ENCODE measurements at regions not wholly inside any gene's neighbourhood (a gene's known extent, or its start where the extent isn't known, plus 50 kb on each side); places are given as distances from the start of the nearest gene placed in this dataset.
"Not testable (repeated sequence)": the region's sequence is repeated elsewhere in the genome, so short reads cannot be mapped to it uniquely, and the experiment has no call there.

DNA sequence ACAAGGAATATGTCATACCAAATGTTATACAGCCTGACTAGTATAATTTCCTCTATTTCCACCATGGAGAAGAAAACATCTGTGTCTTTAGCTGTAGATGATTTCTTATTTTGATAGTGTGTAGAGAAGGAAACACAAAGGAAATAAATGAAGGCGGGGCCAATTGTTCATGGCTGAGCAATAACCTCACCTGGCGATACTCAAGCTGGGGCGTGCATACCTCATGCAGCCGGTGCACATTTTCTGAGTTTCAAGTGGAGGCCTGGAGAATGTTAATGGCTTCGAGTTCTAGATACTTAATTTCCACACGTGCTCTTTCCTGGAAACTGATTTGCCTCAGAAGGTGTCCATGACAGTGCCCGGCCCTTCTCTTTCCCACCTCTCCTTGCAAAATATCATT is 127.4 kb upstream of the TAF11L2 start:
- H3K4me3 ChIP-seq (ENCODE audit: low read depth, low read length) = no peak overlapping the region
- no peaks in the 10 kb centered on the region for H3K79me2 ChIP-seq
- H2AFZ ChIP-seq = no peak overlapping the region
- no peaks in the 10 kb centered on the region for H3K9me3 ChIP-seq (ENCODE audit: control insufficient read depth, low read length)
- no peak overlapping the region for H3K9ac ChIP-seq
- TF ChIP-seq, protein P1, sequence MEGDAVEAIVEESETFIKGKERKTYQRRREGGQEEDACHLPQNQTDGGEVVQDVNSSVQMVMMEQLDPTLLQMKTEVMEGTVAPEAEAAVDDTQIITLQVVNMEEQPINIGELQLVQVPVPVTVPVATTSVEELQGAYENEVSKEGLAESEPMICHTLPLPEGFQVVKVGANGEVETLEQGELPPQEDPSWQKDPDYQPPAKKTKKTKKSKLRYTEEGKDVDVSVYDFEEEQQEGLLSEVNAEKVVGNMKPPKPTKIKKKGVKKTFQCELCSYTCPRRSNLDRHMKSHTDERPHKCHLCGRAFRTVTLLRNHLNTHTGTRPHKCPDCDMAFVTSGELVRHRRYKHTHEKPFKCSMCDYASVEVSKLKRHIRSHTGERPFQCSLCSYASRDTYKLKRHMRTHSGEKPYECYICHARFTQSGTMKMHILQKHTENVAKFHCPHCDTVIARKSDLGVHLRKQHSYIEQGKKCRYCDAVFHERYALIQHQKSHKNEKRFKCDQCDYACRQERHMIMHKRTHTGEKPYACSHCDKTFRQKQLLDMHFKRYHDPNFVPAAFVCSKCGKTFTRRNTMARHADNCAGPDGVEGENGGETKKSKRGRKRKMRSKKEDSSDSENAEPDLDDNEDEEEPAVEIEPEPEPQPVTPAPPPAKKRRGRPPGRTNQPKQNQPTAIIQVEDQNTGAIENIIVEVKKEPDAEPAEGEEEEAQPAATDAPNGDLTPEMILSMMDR (IDR thresholded peaks at IDR 0.05) = no peak
- H3K4me1 ChIP-seq = peaks cover 3% of the 10 kb centered on the region
- H3K27ac ChIP-seq = no peak overlapping the region
- no peaks in the 10 kb centered on the region for H3K36me3 ChIP-seq (ENCODE audit: control insufficient read depth, insufficient read depth, low read length)
- no peak overlapping the region for H3K4me2 ChIP-seq (ENCODE audit: low read length)
- no peaks in the 10 kb centered on the region for H3K27me3 ChIP-seq (ENCODE audit: control insufficient read depth, insufficient read depth, low read length)

DNA sequence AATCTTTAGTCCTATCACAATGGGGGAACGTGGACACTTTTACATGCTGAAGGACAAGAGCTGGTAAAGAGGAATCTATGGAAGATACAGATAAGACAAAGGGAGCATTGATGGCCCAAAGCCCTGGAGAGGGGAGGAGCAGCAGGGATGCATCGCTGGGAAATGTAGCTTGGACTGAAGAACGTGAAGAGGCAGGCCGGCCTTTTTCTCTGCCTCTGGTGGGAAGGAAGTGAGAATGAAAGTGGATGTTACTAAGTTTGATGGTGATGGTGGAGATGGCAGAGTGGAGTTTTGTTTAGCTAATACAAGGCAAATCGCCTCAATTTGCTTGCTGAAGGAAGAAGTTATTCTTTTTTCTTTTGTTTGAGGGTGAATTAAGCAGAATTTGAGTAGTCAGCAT is 124.6 kb upstream of the TAF11L2 start:
- Histone ChIP-seq H3K4me1 (peaks cover 3% of the 10 kb centered on the region), H3K4me3 (ENCODE audit: low read depth, low read length) (no peak overlapping the region), H3K36me3 (ENCODE audit: control insufficient read depth, insufficient read depth, low read length) (no peaks in the 10 kb centered on the region), H3K4me2 (ENCODE audit: low read length) (no peak overlapping the region), H3K79me2 (no peaks in the 10 kb centered on the region), H2AFZ (no peak overlapping the region), H3K9ac (no peak overlapping the region), H3K9me3 (ENCODE audit: control insufficient read depth, low read length) (no peaks in the 10 kb centered on the region), H3K27ac (no peak overlapping the region), H3K27me3 (ENCODE audit: control insufficient read depth, insufficient read depth, low read length) (no peaks in the 10 kb centered on the region)
- TF ChIP-seq, protein P1 (IDR thresholded peaks at IDR 0.05) = no peak

DNA sequence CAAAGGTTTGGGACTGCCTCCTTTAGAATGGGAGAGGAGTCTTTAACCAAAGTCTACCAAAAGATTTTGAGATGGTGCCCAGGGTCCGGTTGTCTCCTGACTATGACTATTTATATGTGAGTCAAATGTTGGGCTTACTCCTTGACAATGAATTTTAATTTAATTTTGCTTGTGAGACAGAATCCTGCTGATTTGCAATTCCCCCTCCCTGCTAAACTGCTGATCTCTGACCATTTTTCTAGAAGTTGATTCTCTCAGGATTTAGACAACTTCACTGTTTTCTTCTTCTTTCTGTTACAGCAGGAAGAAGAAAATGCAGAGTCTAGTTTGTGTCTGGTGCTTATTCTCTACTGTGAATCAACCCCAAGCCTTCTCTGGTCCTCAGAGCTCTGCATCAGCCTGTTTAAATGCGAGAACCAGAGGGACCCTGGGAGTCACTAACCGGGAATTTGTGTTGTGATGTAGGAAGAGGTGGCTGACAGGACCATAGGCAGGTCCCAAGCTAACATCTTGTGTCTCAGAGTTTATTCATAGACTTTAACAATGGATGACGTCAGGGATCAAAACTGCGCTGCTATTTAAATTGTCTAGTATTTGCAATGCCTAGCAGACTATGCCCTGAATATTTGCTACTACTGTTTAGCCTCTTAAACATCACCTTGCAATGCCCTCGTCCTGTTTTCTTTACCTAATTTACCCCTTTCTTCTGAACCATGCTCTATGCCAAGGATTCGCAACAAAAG is 124.0 kb upstream of the TAF11L2 start:
- Histone ChIP-seq H3K4me2 (ENCODE audit: low read length) (no peak overlapping the region), H3K27me3 (ENCODE audit: control insufficient read depth, insufficient read depth, low read length) (no peaks in the 10 kb centered on the region), H3K36me3 (ENCODE audit: control insufficient read depth, insufficient read depth, low read length) (no peaks in the 10 kb centered on the region), H3K27ac (no peak overlapping the region), H3K9me3 (ENCODE audit: control insufficient read depth, low read length) (no peaks in the 10 kb centered on the region), H2AFZ (no peak overlapping the region), H3K4me3 (ENCODE audit: low read depth, low read length) (no peak overlapping the region), H3K79me2 (no peaks in the 10 kb centered on the region), H3K9ac (no peak overlapping the region), H3K4me1 (peaks cover 3% of the 10 kb centered on the region)
- TF ChIP-seq, protein P1 (IDR thresholded peaks at IDR 0.05) = no peak

DNA sequence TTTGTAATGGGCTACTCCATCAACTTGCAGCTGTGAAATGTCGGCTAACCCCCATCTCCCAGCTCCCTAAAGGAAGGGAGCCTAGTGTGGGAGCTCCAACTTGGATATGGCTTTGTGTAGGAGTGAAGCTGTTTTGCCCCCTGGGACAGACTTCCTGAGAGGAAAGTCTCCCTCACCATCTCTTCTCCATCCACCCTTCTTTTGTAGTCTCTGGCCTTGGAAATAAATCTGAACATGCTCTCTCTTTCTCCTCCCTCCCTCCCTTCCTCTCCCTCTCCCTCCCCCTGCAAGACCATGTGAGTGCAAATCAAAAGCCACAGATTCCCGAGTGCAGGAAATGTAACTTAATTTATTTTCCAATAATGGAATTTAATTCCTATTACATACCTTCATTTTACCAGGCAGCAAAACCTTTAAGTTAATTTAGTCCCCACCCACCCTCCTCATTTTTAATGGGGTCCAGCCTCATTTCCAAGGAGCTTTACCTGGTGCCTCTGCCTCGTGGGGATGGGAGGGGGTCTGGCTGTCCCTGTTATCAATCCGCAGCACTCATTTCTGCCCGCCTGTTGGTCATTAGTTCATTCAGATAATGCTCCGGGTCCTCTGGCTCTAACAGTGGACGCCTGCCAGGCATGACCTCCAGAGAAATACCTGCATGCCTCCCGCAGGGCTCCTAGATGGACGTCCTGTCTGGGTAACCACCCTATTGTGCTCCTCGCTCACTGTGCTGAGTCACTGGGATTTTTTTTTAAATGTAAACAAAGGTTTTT is 122.9 kb upstream of the TAF11L2 start:
- Histone ChIP-seq H3K9me3 (ENCODE audit: control insufficient read depth, low read length) (no peaks in the 10 kb centered on the region), H3K27ac (no peak overlapping the region), H3K4me3 (ENCODE audit: low read depth, low read length) (no peak overlapping the region), H2AFZ (no peak overlapping the region), H3K4me1 (peaks cover 3% of the 10 kb centered on the region), H3K36me3 (ENCODE audit: control insufficient read depth, insufficient read depth, low read length) (no peaks in the 10 kb centered on the region), H3K27me3 (ENCODE audit: control insufficient read depth, insufficient read depth, low read length) (no peaks in the 10 kb centered on the region), H3K79me2 (no peaks in the 10 kb centered on the region), H3K4me2 (ENCODE audit: low read length) (no peak overlapping the region), H3K9ac (no peak overlapping the region)
- TF ChIP-seq, protein P1 (IDR thresholded peaks at IDR 0.05) = no peak

DNA sequence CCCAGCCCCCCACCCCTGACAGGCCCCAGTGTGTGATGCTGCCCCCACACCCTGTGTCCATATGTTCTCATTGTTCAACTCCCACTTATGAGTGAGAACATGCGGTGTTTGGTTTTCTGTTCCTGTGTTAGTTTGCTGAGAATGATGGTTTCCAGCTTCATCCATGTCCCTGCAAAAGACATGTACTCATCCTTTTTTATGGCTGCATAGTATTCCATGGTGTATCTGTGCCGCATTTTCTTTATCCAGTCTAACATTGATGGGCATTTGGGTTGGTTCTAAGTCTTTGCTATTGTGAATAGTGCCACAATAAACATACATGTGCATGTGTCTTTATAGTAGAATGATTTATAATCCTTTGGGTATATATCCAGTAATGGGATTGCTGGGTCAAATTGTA is 122.1 kb upstream of the TAF11L2 start:
- not testable (repeated sequence) for H3K4me3 ChIP-seq (ENCODE audit: low read depth, low read length); H3K9me3 ChIP-seq (ENCODE audit: control insufficient read depth, low read length); H3K9ac ChIP-seq; H3K79me2 ChIP-seq; H2AFZ ChIP-seq; H3K4me2 ChIP-seq (ENCODE audit: low read length); H3K36me3 ChIP-seq (ENCODE audit: control insufficient read depth, insufficient read depth, low read length); H3K27me3 ChIP-seq (ENCODE audit: control insufficient read depth, insufficient read depth, low read length); H3K4me1 ChIP-seq; H3K27ac ChIP-seq
